ENCODE measurements at regions not wholly inside any gene's neighbourhood (a gene's known extent, or its start where the extent isn't known, plus 50 kb on each side); places are given as distances from the start of the nearest gene placed in this dataset.

- TF ChIP-seq, protein P1, sequence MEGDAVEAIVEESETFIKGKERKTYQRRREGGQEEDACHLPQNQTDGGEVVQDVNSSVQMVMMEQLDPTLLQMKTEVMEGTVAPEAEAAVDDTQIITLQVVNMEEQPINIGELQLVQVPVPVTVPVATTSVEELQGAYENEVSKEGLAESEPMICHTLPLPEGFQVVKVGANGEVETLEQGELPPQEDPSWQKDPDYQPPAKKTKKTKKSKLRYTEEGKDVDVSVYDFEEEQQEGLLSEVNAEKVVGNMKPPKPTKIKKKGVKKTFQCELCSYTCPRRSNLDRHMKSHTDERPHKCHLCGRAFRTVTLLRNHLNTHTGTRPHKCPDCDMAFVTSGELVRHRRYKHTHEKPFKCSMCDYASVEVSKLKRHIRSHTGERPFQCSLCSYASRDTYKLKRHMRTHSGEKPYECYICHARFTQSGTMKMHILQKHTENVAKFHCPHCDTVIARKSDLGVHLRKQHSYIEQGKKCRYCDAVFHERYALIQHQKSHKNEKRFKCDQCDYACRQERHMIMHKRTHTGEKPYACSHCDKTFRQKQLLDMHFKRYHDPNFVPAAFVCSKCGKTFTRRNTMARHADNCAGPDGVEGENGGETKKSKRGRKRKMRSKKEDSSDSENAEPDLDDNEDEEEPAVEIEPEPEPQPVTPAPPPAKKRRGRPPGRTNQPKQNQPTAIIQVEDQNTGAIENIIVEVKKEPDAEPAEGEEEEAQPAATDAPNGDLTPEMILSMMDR (IDR thresholded peaks at IDR 0.05; ENCODE audit: low read depth, low read length), result no peak
- TF ChIP-seq EZH2phosphoT487 (IDR thresholded peaks at IDR 0.05; ENCODE audit: low read depth), result no peak
These were observed 78.0 kb upstream of the OTX2 start for GRCh38 chr14:56888274-56888673.

All from OCI-LY3 (cell line).